IPS-15b (cell line): ENCODE measurements at regions not wholly inside any gene's neighbourhood (a gene's known extent, or its start where the extent isn't known, plus 50 kb on each side); places are given as distances from the start of the nearest gene placed in this dataset.
"Not testable (repeated sequence)": the region's sequence is repeated elsewhere in the genome, so short reads cannot be mapped to it uniquely, and the experiment has no call there.

Experiments
- H3K27me3 ChIP-seq: one replicate; pipeline ENCODE4 v1.6.1; 2013; ENCODE audit warnings: low read length; ENCODE audit not compliant: control insufficient read depth, insufficient read depth
- H3K36me3 ChIP-seq: one replicate; pipeline ENCODE4 v1.6.1; 2013; ENCODE audit warnings: low read length; ENCODE audit not compliant: control insufficient read depth, insufficient read depth
- H3K4me1 ChIP-seq: one replicate; pipeline ENCODE4 v1.6.1; 2013; ENCODE audit warnings: mild to moderate bottlenecking, low read length; ENCODE audit not compliant: control insufficient read depth, insufficient read depth
- H3K4me3 ChIP-seq: one replicate; pipeline ENCODE4 v1.5.1; 2013; ENCODE audit warnings: low read depth, low read length
- H3K9ac ChIP-seq: one replicate; pipeline ENCODE4 v1.6.1; 2013; ENCODE audit warnings: low read depth, mild to moderate bottlenecking, low read length
- H3K9me3 ChIP-seq: one replicate; pipeline ENCODE4 v1.6.1; 2013; ENCODE audit warnings: mild to moderate bottlenecking, low read length; ENCODE audit not compliant: control insufficient read depth, insufficient read depth

GRCh38 chr5:135176991-135177390 is 143.0 kb upstream of the PITX1 start:
- no peaks in the 10 kb centered on the region for H3K9me3 ChIP-seq
- H3K4me1 ChIP-seq, result no peaks in the 10 kb centered on the region
- no peak overlapping the region for H3K4me3 ChIP-seq
- no peaks in the 10 kb centered on the region for H3K27me3 ChIP-seq
- no peaks in the 10 kb centered on the region for H3K36me3 ChIP-seq
- no peak overlapping the region for H3K9ac ChIP-seq

- Histone ChIP-seq H3K9ac (no peak overlapping the region), H3K4me3 (no peak overlapping the region), H3K9me3 (no peaks in the 10 kb centered on the region), H3K27me3 (peaks cover 6% of the 10 kb centered on the region), H3K36me3 (no peaks in the 10 kb centered on the region), H3K4me1 (no peaks in the 10 kb centered on the region)
Observed at GRCh38 chr5:135174315-135175096, 140.5 kb upstream of the PITX1 start.

- H3K36me3 ChIP-seq, result no peaks in the 10 kb centered on the region
- peaks cover 9% of the 10 kb centered on the region for H3K27me3 ChIP-seq
- H3K4me3 ChIP-seq, result no peak overlapping the region
- H3K9ac ChIP-seq, result no peak overlapping the region
- no peaks in the 10 kb centered on the region for H3K4me1 ChIP-seq
- H3K9me3 ChIP-seq, result no peaks in the 10 kb centered on the region
Observed at GRCh38 chr5:135173662-135174290, 139.7 kb upstream of the PITX1 start.

GRCh38 chr5:135172718-135173117 is 138.7 kb upstream of the PITX1 start:
- Histone ChIP-seq H3K36me3 (no peaks in the 10 kb centered on the region), H3K9ac (no peak overlapping the region), H3K9me3 (no peaks in the 10 kb centered on the region), H3K4me3 (no peak overlapping the region), H3K27me3 (peaks cover 9% of the 10 kb centered on the region), H3K4me1 (no peaks in the 10 kb centered on the region)

- H3K9ac ChIP-seq, result no peak overlapping the region
- no peaks in the 10 kb centered on the region for H3K36me3 ChIP-seq
- no peak overlapping the region for H3K4me3 ChIP-seq
- no peaks in the 10 kb centered on the region for H3K4me1 ChIP-seq
- H3K27me3 ChIP-seq, result peaks cover 9% of the 10 kb centered on the region
- H3K9me3 ChIP-seq, result no peaks in the 10 kb centered on the region
Observed at GRCh38 chr5:135171336-135171735, 137.3 kb upstream of the PITX1 start.

GRCh38 chr5:135170500-135170899 is 136.5 kb upstream of the PITX1 start:
- no peak overlapping the region for H3K4me3 ChIP-seq
- H3K9ac ChIP-seq, result no peak overlapping the region
- peaks cover 9% of the 10 kb centered on the region for H3K27me3 ChIP-seq
- H3K4me1 ChIP-seq, result no peaks in the 10 kb centered on the region
- no peaks in the 10 kb centered on the region for H3K36me3 ChIP-seq
- no peaks in the 10 kb centered on the region for H3K9me3 ChIP-seq

GRCh38 chr5:135169753-135170152 is 135.7 kb upstream of the PITX1 start:
- Histone ChIP-seq H3K9ac (no peak overlapping the region), H3K27me3 (peaks cover 9% of the 10 kb centered on the region), H3K4me3 (no peak overlapping the region), H3K9me3 (no peaks in the 10 kb centered on the region), H3K4me1 (no peaks in the 10 kb centered on the region), H3K36me3 (no peaks in the 10 kb centered on the region)

- no peaks in the 10 kb centered on the region for H3K4me1 ChIP-seq
Observed at GRCh38 chr5:135167634-135168033, 133.6 kb upstream of the PITX1 start.

GRCh38 chr5:135164873-135165614 is 131.0 kb upstream of the PITX1 start:
- H3K4me3 ChIP-seq, H3K36me3 ChIP-seq, H3K4me1 ChIP-seq, H3K9me3 ChIP-seq, H3K9ac ChIP-seq, H3K27me3 ChIP-seq: not testable (repeated sequence)

More at GRCh38 chr5:135167634-135168033, 133.6 kb upstream of the PITX1 start:
- Histone ChIP-seq H3K4me3 (no peak overlapping the region), H3K27me3 (peaks cover 9% of the 10 kb centered on the region), H3K9ac (no peak overlapping the region), H3K9me3 (no peaks in the 10 kb centered on the region), H3K36me3 (no peaks in the 10 kb centered on the region)

GRCh38 chr5:135163964-135164363 is 129.9 kb upstream of the PITX1 start:
- H3K4me3 ChIP-seq, result no peak overlapping the region
- H3K27me3 ChIP-seq, result peaks cover 3% of the 10 kb centered on the region
- no peak overlapping the region for H3K9ac ChIP-seq
- no peaks in the 10 kb centered on the region for H3K4me1 ChIP-seq
- H3K36me3 ChIP-seq, result no peaks in the 10 kb centered on the region
- H3K9me3 ChIP-seq, result no peaks in the 10 kb centered on the region

GRCh38 chr5:135163391-135163790 is 129.4 kb upstream of the PITX1 start:
- no peaks in the 10 kb centered on the region for H3K9me3 ChIP-seq
- H3K36me3 ChIP-seq, result no peaks in the 10 kb centered on the region
- no peaks in the 10 kb centered on the region for H3K27me3 ChIP-seq
- H3K4me1 ChIP-seq, result no peaks in the 10 kb centered on the region
- no peak overlapping the region for H3K9ac ChIP-seq
- H3K4me3 ChIP-seq, result no peak overlapping the region
